Fibroblast of lung (primary cell): ENCODE measurements at regions not wholly inside any gene's neighbourhood (a gene's known extent, or its start where the extent isn't known, plus 50 kb on each side); places are given as distances from the start of the nearest gene placed in this dataset.

Source experiments
- DNase-seq, 2 donors: peaks; one replicate each; pipeline versions ENCODE4 v3.0.0 to v3.0.0-alpha.2; 2010; ENCODE audit warnings: low read depth in 2 of 2
- H2AFZ ChIP-seq: 2 replicates; pipeline ENCODE4 v1.5.1; 2012; ENCODE audit warnings: low read length, control low read depth, inconsistent platforms
- H3K27ac ChIP-seq: 2 replicates; pipeline ENCODE4 v1.5.1; 2011; ENCODE audit warnings: low read length, control low read depth; ENCODE audit not compliant: insufficient read depth
- H3K27me3 ChIP-seq: 2 replicates; pipeline ENCODE4 v1.5.1; 2011; ENCODE audit warnings: mild to moderate bottlenecking, low read length; ENCODE audit not compliant: control insufficient read depth, insufficient read depth
- H3K36me3 ChIP-seq: 2 replicates; pipeline ENCODE4 v1.5.1; 2011; ENCODE audit warnings: low read length; ENCODE audit not compliant: control insufficient read depth, insufficient read depth
- H3K4me1 ChIP-seq: 2 replicates; pipeline ENCODE4 v1.5.1; 2011; ENCODE audit warnings: low read length; ENCODE audit not compliant: control insufficient read depth, insufficient read depth; ENCODE audit errors: extremely low read depth
- H3K4me2 ChIP-seq: 2 replicates; pipeline ENCODE4 v1.5.1; 2011; ENCODE audit warnings: low read length, control low read depth; ENCODE audit not compliant: insufficient read depth; ENCODE audit errors: extremely low read depth
- H3K4me3 ChIP-seq, 4 experiments: fragments of 200-600 bp in 1 of 4; sonication (generic) in 1 of 4; replicated peaks in 1 of 4; 2 replicates each; pipeline ENCODE4 v1.5.1; 2011 to 2016; ENCODE audit warnings: low read length in 4 of 4, low read depth in 3 of 4, mild to moderate bottlenecking in 3 of 4, control low read depth in 2 of 4, inconsistent platforms in 1 of 4, mixed read lengths in 1 of 4; ENCODE audit not compliant: insufficient read depth in 1 of 4; ENCODE audit errors: control extremely low read depth in 1 of 4
- H3K79me2 ChIP-seq: 2 replicates; pipeline ENCODE4 v1.5.1; 2012; ENCODE audit warnings: mild to moderate bottlenecking, low read length, inconsistent platforms; ENCODE audit not compliant: control insufficient read depth, insufficient read depth
- H3K9ac ChIP-seq: 2 replicates; pipeline ENCODE4 v1.5.1; 2011; ENCODE audit warnings: mild to moderate bottlenecking, low read length, control low read depth; ENCODE audit not compliant: insufficient read depth
- H3K9me3 ChIP-seq: 2 replicates; pipeline ENCODE4 v1.5.1; 2012; ENCODE audit warnings: low read depth, low read length; ENCODE audit not compliant: control insufficient read depth, insufficient read depth
- H4K20me1 ChIP-seq: 2 replicates; pipeline ENCODE4 v1.5.1; 2011; ENCODE audit warnings: low read length; ENCODE audit not compliant: control insufficient read depth, insufficient read depth; ENCODE audit errors: extremely low read depth
- CTCF ChIP-seq, 2 donors: IDR thresholded peaks in 1 of 2; conservative IDR thresholded peaks in 1 of 2; 1 replicate in 1 of 2; 2 replicates in 1 of 2; pipeline ENCODE4 v1.5.1; 2011 to 2012; ENCODE audit warnings: low read length in 2 of 2, control low read depth in 1 of 2, inconsistent platforms in 1 of 2, low read depth in 1 of 2, mild to moderate bottlenecking in 1 of 2
- EZH2 ChIP-seq: IDR thresholded peaks from 2 replicates; pipeline ENCODE4 v1.5.1; 2012; ENCODE audit warnings: low read length, control low read depth, mild to moderate bottlenecking; ENCODE audit errors: missing control alignments

GRCh38 chr3:74500257-74500656 lies 114.2 kb downstream of the CNTN3 start:
- H3K4me1 ChIP-seq = no peaks in the 10 kb centered on the region

GRCh38 chr3:74491874-74492273 lies 122.6 kb downstream of the CNTN3 start:
- no peaks in the 10 kb centered on the region for H4K20me1 ChIP-seq
- TF ChIP-seq CTCF (conservative IDR thresholded peaks at IDR 0.05 in 1 of 2, IDR thresholded peaks at IDR 0.05 in 1 of 2; ENCODE audit: low read depth in 1 of 2, low read length in 2 of 2) (no peak), EZH2 (no peak)
- H3K4me3 ChIP-seq = no peak overlapping the region
- no peaks in the 10 kb centered on the region for H3K79me2 ChIP-seq
- no peak overlapping the region for H3K27ac ChIP-seq
- no peak overlapping the region for H3K9ac ChIP-seq
- no peaks in the 10 kb centered on the region for H3K4me1 ChIP-seq
- H3K36me3 ChIP-seq = no peaks in the 10 kb centered on the region
- H3K27me3 ChIP-seq = no peaks in the 10 kb centered on the region
- no peak overlapping the region for H3K4me2 ChIP-seq
- H2AFZ ChIP-seq = no peak overlapping the region
- DNase-seq = no peak
- H3K9me3 ChIP-seq = no peaks in the 10 kb centered on the region

More at GRCh38 chr3:74500257-74500656, 114.2 kb downstream of the CNTN3 start:
- no peaks in the 10 kb centered on the region for H3K79me2 ChIP-seq
- no peaks in the 10 kb centered on the region for H3K9me3 ChIP-seq
- TF ChIP-seq CTCF (conservative IDR thresholded peaks at IDR 0.05 in 1 of 2, IDR thresholded peaks at IDR 0.05 in 1 of 2; ENCODE audit: low read depth in 1 of 2, low read length in 2 of 2) (no peak), EZH2 (no peak)
- no peaks in the 10 kb centered on the region for H3K36me3 ChIP-seq
- no peaks in the 10 kb centered on the region for H4K20me1 ChIP-seq
- H3K27ac ChIP-seq = no peak overlapping the region
- peak in 1 of 2 donors; percentile 4 for DNase-seq
- H2AFZ ChIP-seq = no peak overlapping the region
- no peak overlapping the region for H3K4me2 ChIP-seq
- H3K27me3 ChIP-seq = no peaks in the 10 kb centered on the region
- H3K9ac ChIP-seq = no peak overlapping the region
- H3K4me3 ChIP-seq = no peak overlapping the region

GRCh38 chr3:74489050-74489792 lies 125.2 kb downstream of the CNTN3 start:
- Histone ChIP-seq H3K36me3 (no peaks in the 10 kb centered on the region), H3K9me3 (no peaks in the 10 kb centered on the region), H3K4me1 (no peaks in the 10 kb centered on the region), H2AFZ (no peak overlapping the region), H3K4me3 (no peak overlapping the region), H3K27me3 (no peaks in the 10 kb centered on the region), H3K27ac (no peak overlapping the region), H3K9ac (no peak overlapping the region), H3K4me2 (no peak overlapping the region), H4K20me1 (no peaks in the 10 kb centered on the region), H3K79me2 (no peaks in the 10 kb centered on the region)
- DNase-seq = peak in 1 of 2 donors; percentile 1
- TF ChIP-seq CTCF (conservative IDR thresholded peaks at IDR 0.05 in 1 of 2, IDR thresholded peaks at IDR 0.05 in 1 of 2; ENCODE audit: low read depth in 1 of 2, low read length in 2 of 2) = no peak
- no peak for TF ChIP-seq EZH2
